HG03432 (cell line): ENCODE measurements at regions not wholly inside any gene's neighbourhood (a gene's known extent, or its start where the extent isn't known, plus 50 kb on each side); places are given as distances from the start of the nearest gene placed in this dataset.
A peak's percentile ranks its signal among the peaks of the same experiment; 100 is the strongest.

Source experiments
- ATAC-seq: cut with Tn5 transposase; IDR thresholded peaks from one replicate; pipeline ENCODE4 v1.9.1; 2021; ENCODE audit warnings: mild to moderate bottlenecking, moderate library complexity; ENCODE audit not compliant: unreplicated experiment

DNA sequence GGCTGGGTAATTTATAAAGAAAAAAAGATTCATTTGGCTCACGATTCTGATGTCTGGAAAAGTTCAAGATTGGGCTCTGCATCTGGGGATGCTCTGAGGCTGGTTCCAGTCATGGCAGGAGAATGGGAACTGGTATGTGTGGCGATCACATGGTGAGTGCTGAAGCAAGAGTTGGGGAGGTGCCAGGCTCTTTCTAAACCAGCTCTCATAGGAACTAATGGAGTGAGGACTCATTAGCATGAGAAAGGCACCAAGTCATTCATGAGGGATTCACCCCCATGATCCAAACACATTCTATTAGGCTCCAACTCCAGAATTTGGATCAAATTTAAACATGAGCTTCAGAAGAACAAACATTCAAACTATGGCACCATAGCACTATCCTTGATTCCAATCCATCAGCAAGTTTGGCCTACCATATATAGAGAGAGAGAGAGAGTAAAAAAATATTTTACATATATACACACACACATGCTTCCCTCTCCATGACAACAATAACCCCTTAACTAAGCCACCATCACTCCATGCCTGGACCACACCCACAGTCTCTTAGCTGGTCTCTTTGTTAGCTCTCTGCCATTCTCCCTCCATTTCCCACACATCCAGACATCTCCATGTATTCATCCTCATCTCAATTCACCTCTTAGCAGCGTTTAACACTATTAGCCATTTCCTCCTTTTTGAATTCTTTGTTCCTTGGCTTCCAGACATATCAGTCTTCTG lies 57.9 kb downstream of the NPY start:
- no peak for ATAC-seq

GRCh38 chr7:24343614-24344013 lies 59.6 kb downstream of the NPY start:
- ATAC-seq: no peak

- ATAC-seq: no peak
Observed at GRCh38 chr7:24346129-24346528, 62.1 kb downstream of the NPY start.

DNA sequence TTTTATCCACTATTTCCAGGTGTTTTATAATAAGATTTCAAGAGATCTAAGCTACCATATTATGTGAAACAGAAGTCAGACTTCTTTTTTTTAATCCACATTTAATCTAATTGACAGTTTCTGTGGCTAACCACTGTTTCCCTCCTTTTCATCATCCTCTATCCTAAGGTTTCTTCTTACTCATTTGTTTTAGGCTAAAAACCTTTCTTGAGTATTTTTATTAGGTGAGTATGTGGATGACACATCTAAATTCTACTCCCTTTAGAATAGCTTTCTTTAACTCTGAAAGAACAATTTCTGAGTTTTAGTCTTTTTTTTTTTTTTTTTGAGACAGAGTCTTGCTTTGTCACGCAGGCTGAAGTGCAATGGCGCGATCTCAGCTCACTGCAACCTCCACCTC lies 62.7 kb downstream of the NPY start:
- no peak for ATAC-seq

GRCh38 chr7:24349339-24349738 lies 65.3 kb downstream of the NPY start:
- no peak for ATAC-seq

DNA sequence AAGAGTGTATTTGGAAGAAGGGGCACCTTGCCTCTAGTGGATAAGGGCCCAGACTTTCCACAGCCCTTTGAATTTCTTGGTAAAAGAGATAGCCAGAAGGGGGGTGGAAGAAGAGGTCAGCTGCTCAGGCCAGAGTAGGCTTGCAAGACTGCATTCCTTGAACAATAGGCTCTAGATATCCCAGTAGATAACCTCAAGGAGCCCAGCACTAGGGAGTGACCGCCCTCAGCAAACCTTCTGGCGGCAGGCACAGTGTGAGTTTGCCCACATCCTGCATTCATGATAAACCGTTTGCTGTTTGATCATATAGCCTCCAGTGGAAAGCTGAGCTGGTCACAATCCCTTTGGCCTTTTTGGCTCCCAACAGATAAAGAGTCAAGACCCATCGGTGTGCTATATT lies 70.5 kb downstream of the NPY start:
- no peak for ATAC-seq

- ATAC-seq: no peak
Observed at GRCh38 chr7:24356718-24357386, 72.9 kb downstream of the NPY start.

- no peak for ATAC-seq
Observed at GRCh38 chr7:24361001-24361400, 77.0 kb downstream of the NPY start.

DNA sequence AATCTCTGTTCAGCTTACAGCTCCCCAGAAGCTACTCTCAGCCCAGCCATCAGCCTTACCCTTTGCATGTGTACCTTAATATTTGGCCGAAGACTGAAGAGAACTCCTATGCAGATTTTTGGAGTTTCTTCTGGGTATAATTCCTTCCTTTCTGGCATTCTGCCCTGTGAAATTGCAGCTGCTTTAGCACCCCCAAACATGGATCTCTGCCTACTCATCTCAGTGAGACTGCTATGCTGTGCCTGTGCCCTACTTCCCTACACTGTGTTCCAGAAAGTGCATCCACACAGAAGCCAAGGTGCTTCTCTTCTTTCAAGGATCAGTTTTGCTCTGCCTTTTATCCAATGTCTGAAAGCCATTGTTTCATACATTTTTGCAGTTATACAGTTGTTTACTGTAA lies 81.6 kb downstream of the NPY start:
- no peak for ATAC-seq

- ATAC-seq: no peak
Observed at GRCh38 chr7:24366876-24367275, 82.9 kb downstream of the NPY start.

- no peak for ATAC-seq
Observed at GRCh38 chr7:24368161-24368560, 84.2 kb downstream of the NPY start.

- no peak for ATAC-seq
Observed at GRCh38 chr7:24370541-24370940, 86.6 kb downstream of the NPY start.

DNA sequence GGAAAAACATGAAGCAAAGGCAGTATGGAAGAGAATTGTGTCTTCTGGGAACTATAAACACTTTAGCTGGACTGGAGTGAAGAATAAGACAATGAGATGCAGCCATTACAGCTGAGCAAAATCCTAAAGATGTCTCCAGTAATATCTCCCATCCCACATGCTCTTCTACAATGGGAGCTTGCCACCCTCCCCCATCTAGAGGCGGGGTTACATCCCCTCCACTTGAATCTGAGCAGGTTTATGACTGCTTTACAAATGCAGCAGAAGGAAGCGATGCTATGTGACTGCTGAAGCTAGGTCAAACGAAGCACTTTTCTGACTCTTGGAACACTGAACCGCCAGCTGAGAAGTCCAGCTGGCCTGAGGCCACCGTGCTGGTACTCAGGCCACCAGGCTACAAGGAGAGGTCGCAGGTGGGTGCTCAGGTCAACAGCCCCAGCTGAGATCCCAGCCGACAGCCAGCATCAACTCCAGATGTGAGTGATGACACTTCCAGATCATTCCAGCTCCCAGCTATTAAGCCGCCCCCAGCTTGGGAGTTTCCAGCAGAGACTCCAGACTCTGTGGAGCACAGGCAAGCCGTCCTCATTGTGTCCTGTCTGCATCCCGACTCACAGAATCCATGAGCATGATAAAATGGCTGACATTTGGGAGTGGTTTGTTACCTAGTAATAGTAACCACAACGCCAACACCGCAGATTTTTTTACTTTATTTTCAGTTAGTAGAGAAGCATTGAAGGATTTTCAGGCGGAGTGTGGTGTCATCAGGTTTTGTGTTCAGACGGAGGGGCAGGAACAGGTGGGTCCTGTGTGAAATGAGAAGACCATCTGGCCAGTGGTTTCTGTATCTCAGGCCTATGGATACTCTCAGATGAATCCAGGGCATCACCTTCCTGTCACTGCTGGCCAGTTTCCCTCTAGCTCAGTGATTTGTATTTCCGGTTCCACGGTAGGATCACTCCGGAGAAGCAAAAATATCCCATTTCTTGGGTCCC lies 89.3 kb downstream of the NPY start:
- no peak for ATAC-seq

- ATAC-seq: no peak
Observed at GRCh38 chr7:24378871-24379616, 95.1 kb downstream of the NPY start.

DNA sequence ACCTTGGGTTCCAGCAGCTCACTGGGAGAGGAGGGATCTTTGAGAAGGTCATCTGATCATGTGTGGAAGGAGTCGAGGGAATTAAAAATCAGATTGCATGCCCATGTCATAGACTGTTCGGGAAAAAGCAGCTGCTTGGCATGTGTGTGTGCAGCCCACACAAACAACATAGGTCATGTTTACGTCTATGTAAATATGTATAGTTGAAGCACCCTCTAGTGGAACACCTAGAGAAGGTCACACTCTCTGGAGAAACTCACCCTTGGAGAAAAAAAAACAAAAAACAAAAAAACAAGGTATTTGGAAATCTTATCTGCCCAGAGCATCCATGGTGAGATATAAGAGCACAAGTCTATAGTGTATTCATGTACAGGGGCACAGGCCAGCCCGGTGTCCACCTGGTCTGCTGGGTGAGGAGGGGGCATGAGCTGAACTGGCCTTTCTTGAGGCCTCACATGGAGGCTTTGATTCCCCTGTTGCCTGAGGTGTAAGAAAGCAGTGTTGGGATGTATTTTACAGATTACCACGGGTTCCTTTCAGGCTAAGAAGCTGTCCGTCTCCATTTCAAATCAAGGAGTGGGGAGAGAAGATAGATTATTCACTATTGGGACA lies 98.0 kb downstream of the NPY start:
- ATAC-seq: no peak

DNA sequence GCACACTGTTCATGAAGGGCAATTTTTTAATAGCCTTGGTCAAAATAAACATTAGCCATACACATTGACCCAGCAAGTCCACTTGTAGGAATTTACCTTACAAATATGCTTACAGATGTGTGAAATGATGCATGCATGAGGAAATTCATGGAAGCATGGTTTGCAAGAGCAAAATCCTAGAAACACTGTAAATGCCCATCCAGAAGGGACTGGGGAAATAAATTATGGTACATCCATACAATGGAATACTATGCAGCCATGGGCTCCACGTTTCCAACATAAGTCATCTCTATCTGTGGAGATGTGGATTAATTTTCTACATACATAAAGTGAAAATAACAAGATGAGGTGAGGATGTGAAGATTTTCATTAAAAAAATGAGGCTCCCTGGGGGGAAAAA lies 99.1 kb downstream of the NPY start:
- ATAC-seq: no peak

DNA sequence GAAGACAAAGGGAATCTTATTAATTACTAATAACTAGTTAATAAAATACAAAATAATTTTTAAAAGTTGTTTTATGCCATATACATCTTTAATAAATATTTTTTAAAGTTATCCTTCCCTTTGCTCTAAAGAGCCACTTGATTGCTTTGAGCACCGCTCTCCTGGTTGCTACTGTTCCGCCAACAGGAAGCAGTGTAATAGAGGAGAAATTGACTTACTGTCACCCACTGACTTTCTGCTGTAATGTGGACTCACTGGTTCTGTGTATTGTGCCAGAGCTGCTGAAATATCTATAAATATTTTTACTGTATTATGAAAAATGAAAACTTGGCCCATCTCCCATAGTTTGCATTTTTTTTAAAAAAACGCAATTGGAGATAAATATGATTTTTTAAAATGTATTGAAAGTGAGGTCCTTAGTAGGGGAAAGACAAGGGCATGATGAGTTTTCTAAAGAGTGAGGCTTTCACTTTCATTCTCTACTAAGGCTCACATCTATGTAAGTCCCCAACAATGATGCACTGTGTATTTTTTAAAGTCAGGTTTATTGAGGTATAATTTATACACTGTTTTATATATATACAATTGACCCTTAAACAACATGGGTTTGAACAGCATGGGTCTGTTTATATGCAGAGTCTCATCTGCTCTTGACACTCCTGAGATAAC lies 100.5 kb downstream of the NPY start:
- peak; percentile 69 for ATAC-seq

DNA sequence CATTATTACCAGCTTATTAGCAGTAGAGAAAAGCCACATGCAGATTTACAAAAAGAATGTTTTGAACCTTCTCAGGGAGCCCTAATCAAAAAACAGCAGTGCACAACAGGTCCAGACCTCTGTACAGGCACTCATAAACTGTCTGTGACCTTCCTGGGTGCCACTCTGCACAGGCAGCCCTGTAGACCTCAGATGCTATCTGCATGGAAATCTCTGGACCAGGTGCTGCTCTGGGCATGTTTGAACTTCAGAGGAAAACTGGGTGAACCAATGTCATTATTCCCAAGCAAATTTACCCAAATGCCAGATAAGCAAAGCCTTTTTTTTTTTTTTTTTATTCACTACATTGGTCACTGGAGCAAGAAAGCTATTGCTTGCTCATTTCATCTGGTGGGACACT lies 104.2 kb downstream of the NPY start:
- ATAC-seq: no peak

DNA sequence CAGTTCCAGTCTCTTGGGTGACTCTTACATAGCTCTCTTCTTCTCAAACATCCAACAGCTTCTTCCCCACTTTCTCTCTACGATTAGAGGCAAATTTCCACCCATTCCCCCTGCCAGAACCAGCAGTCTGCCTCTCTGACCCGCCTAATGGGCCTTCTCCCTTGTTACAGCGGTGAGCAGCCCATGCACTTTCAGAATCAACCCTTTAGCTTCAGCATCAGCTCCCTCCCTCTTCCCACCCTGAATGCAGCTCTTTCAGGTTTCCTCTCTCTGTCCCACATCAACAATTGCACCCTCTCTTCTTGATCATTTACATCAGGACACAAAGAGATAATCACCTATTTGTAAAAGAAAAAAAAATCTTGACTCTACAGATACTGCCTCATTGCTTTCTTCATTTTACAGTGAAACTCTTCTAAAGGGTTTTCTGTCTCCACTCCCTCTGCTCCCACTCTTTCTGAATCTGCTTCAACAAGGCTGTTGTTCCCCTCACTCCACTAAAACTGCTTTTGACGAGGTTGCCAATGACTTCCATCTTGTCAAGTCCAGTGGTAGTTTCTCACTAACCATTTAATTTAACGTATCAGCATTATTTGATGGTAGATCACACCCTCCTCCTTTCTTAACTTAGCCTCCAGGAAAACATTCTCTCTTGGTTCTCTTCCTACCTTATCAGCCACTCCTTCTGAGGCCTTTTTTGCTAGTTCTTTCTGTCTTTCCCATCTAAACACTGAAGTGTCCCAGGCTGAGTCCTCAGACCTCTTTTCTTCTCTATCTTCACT lies 106.6 kb downstream of the NPY start:
- ATAC-seq: no peak
